ENCODE measurements at regions not wholly inside any gene's neighbourhood (a gene's known extent, or its start where the extent isn't known, plus 50 kb on each side); places are given as distances from the start of the nearest gene placed in this dataset.
A peak's percentile ranks its signal among the peaks of the same experiment; 100 is the strongest.
"Not testable (repeated sequence)": the region's sequence is repeated elsewhere in the genome, so short reads cannot be mapped to it uniquely, and the experiment has no call there.

DNA sequence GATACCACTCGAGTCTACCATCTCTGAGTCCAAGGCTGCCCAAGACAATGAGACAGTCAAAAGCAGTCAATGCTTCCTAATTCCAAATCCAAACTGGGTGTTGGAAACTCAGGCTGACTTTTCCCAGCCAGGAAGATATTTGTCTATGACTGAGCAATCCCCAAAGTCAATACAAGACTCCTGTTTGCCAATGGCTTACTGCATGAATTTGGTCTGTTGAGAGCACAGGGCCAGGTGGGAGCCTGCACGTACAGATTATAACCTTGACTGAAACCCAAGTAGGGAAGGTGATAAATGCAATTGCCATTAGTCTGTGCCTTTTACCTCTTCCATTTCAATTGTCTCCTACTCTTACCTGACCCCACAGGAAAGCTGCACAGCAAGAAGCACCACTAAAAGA lies 72.6 kb upstream of the PPARGC1A start:
- Mint-ChIP-seq H3K9me3 (ENCODE audit: unreplicated experiment) (no peaks in the 10 kb centered on the region), H3K36me3 (ENCODE audit: insufficient read depth, unreplicated experiment) (no peaks in the 10 kb centered on the region), H3K4me1 (ENCODE audit: low read depth, unreplicated experiment) (no peaks in the 10 kb centered on the region), H3K4me3 (ENCODE audit: unreplicated experiment) (no peak overlapping the region), H3K27ac (ENCODE audit: unreplicated experiment) (no peak overlapping the region), H3K27me3 (ENCODE audit: insufficient read depth, unreplicated experiment) (peaks cover 3% of the 10 kb centered on the region)
- no peaks in the 10 kb centered on the region for H3K9me3 ChIP-seq
- H3K4me3 ChIP-seq (ENCODE audit: low read depth, low read length): no peak overlapping the region
- BruUV-seq (replicated peaks): no TSS peak
- H3K4me1 ChIP-seq: no peaks in the 10 kb centered on the region
- no peaks in the 10 kb centered on the region for H3K36me3 ChIP-seq (ENCODE audit: control insufficient read depth, insufficient read depth, low read length)
- peaks cover 1% of the 10 kb centered on the region for H3K27me3 ChIP-seq (replicated peaks; ENCODE audit: control insufficient read depth, insufficient read depth, low read length)
- ChIA-PET CTCF (no interaction called here), POLR2A (no interaction called here)
- TF ChIP-seq, protein P1, sequence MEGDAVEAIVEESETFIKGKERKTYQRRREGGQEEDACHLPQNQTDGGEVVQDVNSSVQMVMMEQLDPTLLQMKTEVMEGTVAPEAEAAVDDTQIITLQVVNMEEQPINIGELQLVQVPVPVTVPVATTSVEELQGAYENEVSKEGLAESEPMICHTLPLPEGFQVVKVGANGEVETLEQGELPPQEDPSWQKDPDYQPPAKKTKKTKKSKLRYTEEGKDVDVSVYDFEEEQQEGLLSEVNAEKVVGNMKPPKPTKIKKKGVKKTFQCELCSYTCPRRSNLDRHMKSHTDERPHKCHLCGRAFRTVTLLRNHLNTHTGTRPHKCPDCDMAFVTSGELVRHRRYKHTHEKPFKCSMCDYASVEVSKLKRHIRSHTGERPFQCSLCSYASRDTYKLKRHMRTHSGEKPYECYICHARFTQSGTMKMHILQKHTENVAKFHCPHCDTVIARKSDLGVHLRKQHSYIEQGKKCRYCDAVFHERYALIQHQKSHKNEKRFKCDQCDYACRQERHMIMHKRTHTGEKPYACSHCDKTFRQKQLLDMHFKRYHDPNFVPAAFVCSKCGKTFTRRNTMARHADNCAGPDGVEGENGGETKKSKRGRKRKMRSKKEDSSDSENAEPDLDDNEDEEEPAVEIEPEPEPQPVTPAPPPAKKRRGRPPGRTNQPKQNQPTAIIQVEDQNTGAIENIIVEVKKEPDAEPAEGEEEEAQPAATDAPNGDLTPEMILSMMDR (IDR thresholded peaks at IDR 0.05; ENCODE audit: insufficient read depth in 1 of 2, low read depth in 1 of 2, low read length in 1 of 2, severe bottlenecking in 1 of 2, unreplicated experiment in 1 of 2): no peak
- peak in 1 of 2 experiments; percentile 2 for DNase-seq
- intact Hi-C loops (cut with micrococcal nuclease; ENCODE audit: unreplicated experiment): no loop called here

DNA sequence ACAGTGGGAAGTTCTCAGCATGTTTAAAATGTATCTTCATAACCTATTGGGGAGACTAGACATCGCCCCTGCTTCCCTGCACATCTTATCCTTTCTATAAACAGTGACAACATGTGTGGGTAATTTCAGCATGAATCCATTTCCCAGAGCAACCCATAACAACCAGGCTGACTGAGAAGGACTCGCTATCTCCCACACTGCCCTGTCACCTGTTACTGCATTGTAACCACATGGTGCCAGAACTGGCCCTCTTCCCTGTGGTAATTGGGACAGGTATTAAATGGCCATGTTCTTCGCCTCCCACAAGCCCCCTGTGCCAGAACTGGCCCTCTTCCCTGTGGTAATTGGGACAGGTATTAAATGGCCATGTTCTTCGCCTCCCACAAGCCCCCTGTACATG lies 71.5 kb upstream of the PPARGC1A start:
- H3K4me3 Mint-ChIP-seq (ENCODE audit: unreplicated experiment); H3K4me1 ChIP-seq; CTCF ChIA-PET; H3K9me3 Mint-ChIP-seq (ENCODE audit: unreplicated experiment); H3K27me3 ChIP-seq (replicated peaks; ENCODE audit: control insufficient read depth, insufficient read depth, low read length); BruUV-seq (replicated peaks); intact Hi-C loops (cut with micrococcal nuclease; ENCODE audit: unreplicated experiment); H3K4me3 ChIP-seq (ENCODE audit: low read depth, low read length); H3K36me3 ChIP-seq (ENCODE audit: control insufficient read depth, insufficient read depth, low read length); H3K4me1 Mint-ChIP-seq (ENCODE audit: low read depth, unreplicated experiment); H3K9me3 ChIP-seq; H3K27ac Mint-ChIP-seq (ENCODE audit: unreplicated experiment); H3K27me3 Mint-ChIP-seq (ENCODE audit: insufficient read depth, unreplicated experiment); H3K36me3 Mint-ChIP-seq (ENCODE audit: insufficient read depth, unreplicated experiment); DNase-seq; POLR2A ChIA-PET: not testable (repeated sequence)

DNA sequence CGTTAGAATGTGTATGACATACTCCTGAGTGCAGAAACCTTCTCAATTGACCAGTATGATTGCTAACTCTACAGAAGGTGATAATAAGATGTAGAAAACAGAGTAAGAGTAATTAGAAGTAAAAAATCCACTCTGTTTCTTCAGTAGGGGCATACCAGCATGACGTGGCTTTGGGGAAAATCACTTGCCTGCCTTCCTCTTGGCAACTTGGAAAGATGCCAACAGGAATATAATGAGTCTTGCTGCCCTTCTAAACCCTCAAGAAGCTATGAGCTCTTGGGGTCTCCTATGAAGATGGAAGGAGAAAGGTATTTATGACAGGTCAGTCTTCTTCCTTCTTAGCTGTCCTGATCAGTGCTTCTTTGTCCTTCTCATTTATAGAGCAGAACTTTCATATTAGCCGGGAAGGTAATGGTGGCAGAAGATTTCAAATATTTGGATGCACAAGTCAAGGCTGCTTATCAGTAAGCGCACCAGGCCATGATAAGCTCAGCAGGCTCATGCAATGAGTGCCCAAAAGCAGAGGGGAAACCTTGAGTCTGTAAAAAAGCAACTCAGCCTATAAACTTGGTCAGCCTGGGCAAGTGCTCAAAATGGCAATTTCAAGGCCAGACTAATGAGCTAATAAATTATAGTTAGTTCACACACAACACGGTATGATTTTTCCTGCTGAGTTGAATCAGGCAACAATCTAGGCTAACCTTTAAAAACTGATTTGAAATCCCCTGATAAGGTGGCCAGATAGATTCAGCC lies 69.7 kb upstream of the PPARGC1A start:
- Mint-ChIP-seq H3K27me3 (ENCODE audit: insufficient read depth, unreplicated experiment) (peaks cover 5% of the 10 kb centered on the region), H3K4me3 (ENCODE audit: unreplicated experiment) (no peak overlapping the region), H3K36me3 (ENCODE audit: insufficient read depth, unreplicated experiment) (no peaks in the 10 kb centered on the region), H3K27ac (ENCODE audit: unreplicated experiment) (no peak overlapping the region), H3K4me1 (ENCODE audit: low read depth, unreplicated experiment) (no peaks in the 10 kb centered on the region), H3K9me3 (ENCODE audit: unreplicated experiment) (no peaks in the 10 kb centered on the region)
- TF ChIP-seq, protein P1 (IDR thresholded peaks at IDR 0.05; ENCODE audit: insufficient read depth in 1 of 2, low read depth in 1 of 2, low read length in 1 of 2, severe bottlenecking in 1 of 2, unreplicated experiment in 1 of 2): no peak
- no peaks in the 10 kb centered on the region for H3K36me3 ChIP-seq (ENCODE audit: control insufficient read depth, insufficient read depth, low read length)
- H3K4me1 ChIP-seq: no peaks in the 10 kb centered on the region
- ChIA-PET POLR2A (no interaction called here), CTCF (no interaction called here)
- intact Hi-C loops (cut with micrococcal nuclease; ENCODE audit: unreplicated experiment): no loop called here
- DNase-seq: no peak
- no peaks in the 10 kb centered on the region for H3K9me3 ChIP-seq
- no peaks in the 10 kb centered on the region for H3K27me3 ChIP-seq (replicated peaks; ENCODE audit: control insufficient read depth, insufficient read depth, low read length)
- no TSS peak for BruUV-seq (replicated peaks)
- H3K4me3 ChIP-seq (ENCODE audit: low read depth, low read length): no peak overlapping the region

DNA sequence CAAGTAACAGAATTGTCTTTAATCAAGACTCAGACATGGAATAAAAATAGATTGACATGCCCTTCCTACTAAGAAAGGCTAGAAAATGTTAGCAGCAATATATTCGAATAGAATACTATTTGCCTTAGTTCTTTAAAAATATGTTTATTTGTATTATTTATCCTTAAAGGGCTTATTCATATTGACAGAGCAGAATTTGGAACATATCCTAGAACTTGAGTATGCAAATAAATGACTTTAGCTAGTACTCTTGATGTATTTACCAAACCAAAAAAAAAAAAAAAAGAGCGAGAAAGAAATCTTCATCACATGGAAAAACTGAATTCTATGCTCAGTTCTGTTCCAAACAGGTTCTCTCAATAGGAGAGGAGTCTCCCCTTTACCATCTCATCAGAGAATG lies 68.9 kb upstream of the PPARGC1A start:
- Histone ChIP-seq H3K4me3 (ENCODE audit: low read depth, low read length) (no peak overlapping the region), H3K4me1 (no peaks in the 10 kb centered on the region), H3K9me3 (no peaks in the 10 kb centered on the region), H3K27me3 (replicated peaks; ENCODE audit: control insufficient read depth, insufficient read depth, low read length) (no peaks in the 10 kb centered on the region), H3K36me3 (ENCODE audit: control insufficient read depth, insufficient read depth, low read length) (no peaks in the 10 kb centered on the region)
- CTCF ChIA-PET: no interaction called here
- peaks cover 5% of the 10 kb centered on the region for H3K27me3 Mint-ChIP-seq (ENCODE audit: insufficient read depth, unreplicated experiment)
- no TSS peak for BruUV-seq (replicated peaks)
- no peaks in the 10 kb centered on the region for H3K36me3 Mint-ChIP-seq (ENCODE audit: insufficient read depth, unreplicated experiment)
- H3K9me3 Mint-ChIP-seq (ENCODE audit: unreplicated experiment): no peaks in the 10 kb centered on the region
- DNase-seq: no peak
- POLR2A ChIA-PET: no interaction called here
- no peaks in the 10 kb centered on the region for H3K4me1 Mint-ChIP-seq (ENCODE audit: low read depth, unreplicated experiment)
- intact Hi-C loops (cut with micrococcal nuclease; ENCODE audit: unreplicated experiment): no loop called here
- no peak overlapping the region for H3K4me3 Mint-ChIP-seq (ENCODE audit: unreplicated experiment)
- TF ChIP-seq, protein P1 (IDR thresholded peaks at IDR 0.05; ENCODE audit: insufficient read depth in 1 of 2, low read depth in 1 of 2, low read length in 1 of 2, severe bottlenecking in 1 of 2, unreplicated experiment in 1 of 2): no peak
- H3K27ac Mint-ChIP-seq (ENCODE audit: unreplicated experiment): no peak overlapping the region
